Left lung (tissue), 4 donors: ENCODE measurements at regions not wholly inside any gene's neighbourhood (a gene's known extent, or its start where the extent isn't known, plus 50 kb on each side); places are given as distances from the start of the nearest gene placed in this dataset.
A peak's percentile ranks its signal among the peaks of the same experiment; 100 is the strongest.

Source experiments
- ATAC-seq: fragments of 200-7000 bp; cut with Tn5 transposase; one replicate; pipeline ENCODE4 v1.9.1; 2020; ENCODE audit warnings: moderate library complexity
- DNase-seq, 4 donors: peaks; one replicate each; pipeline ENCODE4 v3.0.0-alpha.2; 2013 to 2020
- H3K27ac ChIP-seq, 2 donors: fragments of 200-600 bp; sonication (generic) in 1 of 2; one replicate each; pipeline versions ENCODE4 v1.5.0 to v1.8.0; 2020 to 2021
- H3K27me3 ChIP-seq, 2 donors: fragments of 200-600 bp; sonication (generic) in 1 of 2; one replicate each; pipeline versions ENCODE4 v1.5.0 to v1.8.0; 2020 to 2021
- H3K36me3 ChIP-seq, 2 donors: fragments of 200-600 bp; sonication (generic) in 1 of 2; one replicate each; pipeline versions ENCODE4 v1.5.0 to v1.8.0; 2020 to 2021
- H3K4me1 ChIP-seq, 2 donors: fragments of 200-600 bp; one replicate each; pipeline ENCODE4 v1.8.0; 2021
- H3K4me3 ChIP-seq, 2 donors: fragments of 200-600 bp; sonication (generic) in 1 of 2; one replicate each; pipeline versions ENCODE4 v1.5.0 to v1.8.0; 2020 to 2021; ENCODE audit warnings: mild to moderate bottlenecking in 1 of 2
- H3K9me3 ChIP-seq, 2 donors: fragments of 200-600 bp; sonication (generic) in 1 of 2; one replicate each; pipeline versions ENCODE4 v1.5.0 to v1.8.0; 2020 to 2021
- intact Hi-C, 2 donors: fragments of 100-400 bp; cut with DNase I; formaldehyde crosslinking; loops; one replicate each; pipeline versions ENCODE4 v1.11.2 to v1.14.2; 2022
- TF ChIP-seq, protein P1 (sequence below), 2 donors: fragments of 200-600 bp; sonication (generic) in 1 of 2; IDR thresholded peaks; one replicate each; pipeline versions ENCODE4 v1.5.0 to v1.8.0; 2021; ENCODE audit warnings: antibody characterized with exemption in 2 of 2
- donor health status: DM: no; HTN: yes; CAD: no.
- donor health status: DM: no; HTN: no; CAD: no.

DNA sequence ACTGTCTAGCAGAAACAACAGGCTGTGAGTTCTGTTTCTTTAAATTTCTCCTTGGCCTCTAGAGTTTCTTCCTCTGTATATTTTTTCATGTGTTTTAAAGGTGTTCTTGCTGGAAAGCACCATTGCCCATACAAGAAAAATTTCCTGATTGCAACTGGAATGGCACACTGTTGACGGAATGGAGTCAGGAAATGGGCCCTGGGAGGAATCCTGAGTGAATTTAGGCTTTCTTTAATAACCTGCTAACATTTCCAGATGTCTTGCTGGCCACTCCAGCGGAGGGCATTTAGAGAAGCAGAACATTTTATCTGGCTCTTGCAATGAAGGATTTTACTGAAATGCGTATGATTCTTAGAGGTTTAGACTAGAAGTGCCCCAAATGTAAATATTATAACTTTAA is 736.3 kb downstream of the TAF11L14 start:
- DNase-seq (no peak), ATAC-seq (no peak)
- no peak overlapping the region for H3K4me3 ChIP-seq
- H3K9me3 ChIP-seq: no peaks in the 10 kb centered on the region
- H3K27ac ChIP-seq: no peak overlapping the region
- no peaks in the 10 kb centered on the region for H3K36me3 ChIP-seq
- intact Hi-C loops: no loop called here
- no peaks in the 10 kb centered on the region for H3K27me3 ChIP-seq
- TF ChIP-seq, protein P1, sequence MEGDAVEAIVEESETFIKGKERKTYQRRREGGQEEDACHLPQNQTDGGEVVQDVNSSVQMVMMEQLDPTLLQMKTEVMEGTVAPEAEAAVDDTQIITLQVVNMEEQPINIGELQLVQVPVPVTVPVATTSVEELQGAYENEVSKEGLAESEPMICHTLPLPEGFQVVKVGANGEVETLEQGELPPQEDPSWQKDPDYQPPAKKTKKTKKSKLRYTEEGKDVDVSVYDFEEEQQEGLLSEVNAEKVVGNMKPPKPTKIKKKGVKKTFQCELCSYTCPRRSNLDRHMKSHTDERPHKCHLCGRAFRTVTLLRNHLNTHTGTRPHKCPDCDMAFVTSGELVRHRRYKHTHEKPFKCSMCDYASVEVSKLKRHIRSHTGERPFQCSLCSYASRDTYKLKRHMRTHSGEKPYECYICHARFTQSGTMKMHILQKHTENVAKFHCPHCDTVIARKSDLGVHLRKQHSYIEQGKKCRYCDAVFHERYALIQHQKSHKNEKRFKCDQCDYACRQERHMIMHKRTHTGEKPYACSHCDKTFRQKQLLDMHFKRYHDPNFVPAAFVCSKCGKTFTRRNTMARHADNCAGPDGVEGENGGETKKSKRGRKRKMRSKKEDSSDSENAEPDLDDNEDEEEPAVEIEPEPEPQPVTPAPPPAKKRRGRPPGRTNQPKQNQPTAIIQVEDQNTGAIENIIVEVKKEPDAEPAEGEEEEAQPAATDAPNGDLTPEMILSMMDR (IDR thresholded peaks at IDR 0.05): no peak
- H3K4me1 ChIP-seq: no peaks in the 10 kb centered on the region

DNA sequence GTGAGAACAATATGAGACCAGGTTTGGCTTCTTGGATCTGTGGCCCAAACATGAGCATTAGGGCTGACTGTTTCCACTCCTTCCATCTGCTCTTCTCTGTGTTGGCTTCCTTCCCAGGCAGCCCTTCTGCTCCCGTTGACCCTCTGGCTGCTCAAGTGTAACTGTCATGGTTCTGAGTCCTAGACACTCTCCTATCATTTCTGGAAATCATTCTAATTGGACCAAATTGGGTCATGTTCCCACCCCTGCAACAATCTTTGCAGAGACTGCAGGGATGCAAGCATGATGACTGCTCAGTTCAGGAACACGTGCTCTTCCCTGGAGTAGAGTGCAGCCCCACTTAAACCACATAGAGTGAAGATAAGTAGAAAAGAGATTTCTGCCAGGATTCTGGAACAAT is 741.4 kb downstream of the TAF11L14 start:
- TF ChIP-seq, protein P1 (IDR thresholded peaks at IDR 0.05): no peak
- DNase-seq (peak in 1 of 4 donors; percentile 64), ATAC-seq (no peak)
- Histone ChIP-seq H3K4me1 (no peaks in the 10 kb centered on the region), H3K4me3 (no peak overlapping the region), H3K36me3 (no peaks in the 10 kb centered on the region), H3K27ac (no peak overlapping the region), H3K27me3 (no peaks in the 10 kb centered on the region), H3K9me3 (no peaks in the 10 kb centered on the region)
- intact Hi-C loops: no loop called here

DNA sequence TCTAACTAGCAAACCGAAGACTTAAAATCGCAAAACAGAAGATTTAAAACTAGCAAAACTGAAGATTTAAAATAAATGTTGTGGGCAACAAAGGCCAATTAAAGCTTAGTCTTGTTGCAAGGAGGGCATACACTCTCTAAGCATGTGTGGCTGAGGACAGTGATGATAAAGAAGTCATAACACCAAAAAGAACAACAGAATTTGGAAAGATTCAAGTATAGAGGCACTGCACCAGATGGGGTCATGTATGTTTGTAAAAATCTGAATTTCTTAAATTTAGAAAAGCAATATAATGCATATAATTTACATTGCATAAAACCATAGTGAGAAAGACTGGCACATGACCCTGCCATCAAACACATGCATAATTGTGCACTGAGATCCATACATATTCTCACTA is 743.8 kb downstream of the TAF11L14 start:
- TF ChIP-seq, protein P1 (IDR thresholded peaks at IDR 0.05): no peak
- intact Hi-C loops: no loop called here
- H3K9me3 ChIP-seq: no peaks in the 10 kb centered on the region
- no peaks in the 10 kb centered on the region for H3K36me3 ChIP-seq
- no peak overlapping the region for H3K27ac ChIP-seq
- ATAC-seq (no peak), DNase-seq (no peak)
- H3K27me3 ChIP-seq: no peaks in the 10 kb centered on the region
- H3K4me1 ChIP-seq: no peaks in the 10 kb centered on the region
- no peak overlapping the region for H3K4me3 ChIP-seq

DNA sequence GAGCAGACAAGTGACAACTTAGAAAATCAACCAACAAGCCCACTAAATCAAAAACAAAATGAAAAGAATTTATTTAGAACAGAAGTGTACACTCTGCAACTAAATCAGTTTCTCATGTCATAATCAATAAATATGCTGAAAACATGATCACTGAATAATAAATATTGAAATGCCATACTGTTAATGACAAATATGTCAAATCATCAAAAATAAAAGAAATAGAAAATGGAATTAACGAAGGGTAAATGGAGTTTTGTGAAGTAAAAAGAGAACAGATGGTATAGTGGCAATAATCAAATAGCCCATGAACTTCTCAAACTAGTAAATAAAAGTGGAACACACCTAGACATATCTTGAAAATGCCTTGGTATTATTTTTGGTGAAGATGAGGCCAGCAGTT is 744.9 kb downstream of the TAF11L14 start:
- no peak for DNase-seq
- no peak overlapping the region for H3K4me3 ChIP-seq
- intact Hi-C loops: no loop called here
- H3K27me3 ChIP-seq: no peaks in the 10 kb centered on the region
- ATAC-seq: no peak
- TF ChIP-seq, protein P1 (IDR thresholded peaks at IDR 0.05): no peak
- H3K9me3 ChIP-seq: no peaks in the 10 kb centered on the region
- no peak overlapping the region for H3K27ac ChIP-seq
- H3K4me1 ChIP-seq: no peaks in the 10 kb centered on the region
- no peaks in the 10 kb centered on the region for H3K36me3 ChIP-seq

DNA sequence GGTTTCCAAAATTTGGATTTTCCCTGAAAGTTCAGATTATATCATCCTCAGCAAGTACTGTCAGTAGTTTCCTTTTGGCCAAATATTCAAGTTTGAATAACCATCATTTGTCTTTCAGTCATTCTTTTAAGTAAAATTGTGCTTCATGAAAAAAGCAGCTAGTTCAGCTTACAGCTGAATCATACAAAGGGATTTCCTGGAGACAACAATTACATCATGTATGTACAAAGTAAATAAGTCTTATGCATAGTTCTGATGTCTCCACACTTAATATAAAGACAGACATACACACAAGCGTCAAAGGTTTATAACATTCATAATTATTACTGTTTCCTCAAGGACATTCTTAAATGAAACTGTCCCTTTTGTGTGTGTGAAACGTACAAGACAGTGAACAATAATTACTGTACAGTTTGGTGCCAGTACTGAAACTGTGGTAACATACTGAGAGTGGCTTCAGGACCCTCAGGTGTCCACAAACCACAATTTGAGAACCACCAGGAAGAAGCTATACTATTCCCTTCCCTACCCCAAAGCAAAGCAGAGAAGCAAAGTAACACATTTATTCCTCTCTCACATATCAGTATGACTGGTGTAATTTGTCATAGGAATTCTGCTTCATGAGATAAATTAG is 746.6 kb downstream of the TAF11L14 start:
- Histone ChIP-seq H3K36me3 (no peaks in the 10 kb centered on the region), H3K9me3 (no peaks in the 10 kb centered on the region), H3K27me3 (no peaks in the 10 kb centered on the region), H3K4me3 (no peak overlapping the region), H3K27ac (no peak overlapping the region), H3K4me1 (no peaks in the 10 kb centered on the region)
- TF ChIP-seq, protein P1 (IDR thresholded peaks at IDR 0.05): no peak
- intact Hi-C loops: no loop called here
- ATAC-seq: no peak
- DNase-seq: no peak
